CD1c-positive myeloid dendritic cell (primary cell): ENCODE measurements at regions not wholly inside any gene's neighbourhood (a gene's known extent, or its start where the extent isn't known, plus 50 kb on each side); places are given as distances from the start of the nearest gene placed in this dataset.

ENCODE experiments used
- DNase-seq: peaks from one replicate; pipeline ENCODE4 v3.0.0-alpha.2; 2016; ENCODE audit errors: extremely low spot score

- no peak for DNase-seq
Measured at GRCh38 chrX:149274516-149275105, 230.5 kb downstream of the IDS start.

DNA sequence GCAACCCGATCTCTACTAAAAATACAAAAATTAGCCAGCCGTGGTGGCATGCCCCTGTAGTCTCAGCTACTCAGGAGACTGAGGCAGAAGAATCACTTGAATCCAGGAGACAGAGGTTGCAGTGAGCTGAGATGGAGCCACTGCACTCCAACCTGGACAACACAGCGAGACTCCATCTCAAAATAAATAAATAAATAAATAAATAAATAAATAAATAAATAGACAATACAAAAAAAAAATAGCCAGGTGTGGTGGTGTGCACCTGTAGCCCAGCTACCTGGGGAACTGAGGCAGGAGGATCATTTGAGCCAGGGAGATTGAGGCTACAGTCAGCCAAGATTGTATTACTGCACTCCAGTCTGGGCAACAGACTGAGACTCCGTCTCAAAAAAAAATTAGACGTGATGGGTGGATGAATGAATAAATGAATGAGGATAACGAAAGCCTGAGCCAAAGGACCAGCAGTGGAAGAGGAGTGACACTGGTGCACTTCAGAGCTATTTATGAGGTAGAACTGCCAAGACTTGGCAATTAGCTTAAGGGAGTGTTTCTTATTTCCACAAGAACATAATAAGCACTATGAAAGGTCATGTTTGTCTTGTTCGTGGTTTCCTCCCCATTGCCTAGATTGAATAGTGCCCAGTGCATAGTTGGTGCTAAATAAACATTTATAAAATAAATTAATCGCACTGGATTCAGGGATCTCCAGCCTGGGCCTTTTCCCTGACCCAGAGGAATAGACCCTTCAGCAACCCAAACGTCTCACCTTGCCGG is 232.2 kb downstream of the IDS start:
- no peak for DNase-seq

DNA sequence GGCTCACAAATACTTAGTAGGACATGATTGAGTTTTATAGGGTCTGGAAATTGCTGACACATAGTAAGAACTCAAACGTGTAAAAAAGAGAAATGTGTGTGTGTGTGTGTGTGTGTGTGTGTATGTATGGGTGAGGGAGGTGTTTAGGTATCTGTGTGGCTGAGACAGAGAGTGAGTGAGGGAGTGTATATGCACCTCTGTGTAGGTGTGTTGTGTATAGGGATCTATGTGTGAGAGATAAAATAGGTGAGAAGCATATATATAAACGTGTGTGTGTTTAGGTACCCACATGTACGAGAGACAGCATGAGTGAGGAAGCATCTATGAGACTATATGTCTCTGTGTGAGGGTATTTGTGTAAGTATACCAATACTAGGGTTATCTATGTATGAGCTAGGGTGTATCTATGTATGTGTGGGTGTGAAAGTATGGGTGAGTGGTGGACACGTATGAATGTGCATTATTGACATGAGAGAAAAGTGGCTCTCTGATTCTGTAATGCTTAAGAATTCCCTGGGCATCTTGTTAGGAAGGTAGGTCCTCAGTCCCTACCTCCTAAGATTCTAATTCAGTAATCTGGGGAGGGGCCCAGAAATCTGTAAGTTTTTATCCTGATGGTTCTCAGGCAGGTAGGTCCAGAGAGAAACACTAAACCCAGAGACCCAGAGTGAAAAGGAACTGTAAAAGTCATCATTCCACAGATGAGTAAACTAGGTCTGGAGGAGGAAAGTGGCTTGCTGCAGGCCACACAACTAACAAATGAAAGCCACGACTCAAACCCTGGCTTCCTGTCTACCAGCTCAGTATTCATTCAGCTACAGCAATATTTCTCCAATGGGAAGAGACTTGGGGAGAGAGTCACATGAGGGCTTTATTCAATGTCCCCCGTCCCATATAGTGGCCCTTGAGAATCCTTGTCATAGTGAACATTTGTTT is 237.0 kb downstream of the IDS start:
- DNase-seq, result no peak

DNA sequence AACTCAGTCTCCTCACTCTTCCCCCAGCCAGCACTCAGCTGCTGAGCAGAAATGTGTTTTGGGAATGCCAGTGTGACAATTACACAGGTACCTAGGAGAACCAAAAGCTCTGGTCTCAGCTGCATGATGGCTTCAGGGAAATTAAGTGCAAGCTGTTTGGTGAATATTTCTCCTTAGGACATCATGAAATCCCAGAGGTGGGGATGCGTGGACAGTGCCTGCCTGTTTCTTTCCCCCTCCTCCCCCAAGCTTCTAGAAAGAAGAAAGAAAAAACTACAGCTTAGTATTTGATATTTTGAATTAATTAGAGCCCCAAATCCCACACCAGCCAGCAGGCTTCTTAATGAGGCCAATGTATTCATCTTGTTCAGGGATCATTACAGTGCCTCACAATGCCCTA is 243.0 kb downstream of the IDS start:
- DNase-seq, result no peak

DNA sequence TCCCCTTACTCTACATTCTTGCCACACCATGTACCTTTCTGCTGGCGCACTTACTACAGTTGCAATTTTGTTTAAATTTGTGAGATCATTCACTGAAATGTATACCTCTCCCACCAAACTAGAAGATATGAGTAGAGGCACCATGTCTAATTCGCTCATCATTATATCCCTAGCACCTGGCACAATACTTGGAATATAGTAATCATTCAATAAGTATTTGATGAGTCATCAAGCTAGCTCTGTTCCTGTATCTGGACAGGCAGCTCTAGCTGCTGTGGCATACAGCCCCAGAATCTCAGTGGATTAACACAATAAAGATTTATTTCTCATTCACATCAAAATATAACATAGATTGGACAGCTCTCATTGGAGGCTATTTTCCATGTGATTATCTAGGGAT is 245.9 kb downstream of the IDS start:
- no peak for DNase-seq

DNA sequence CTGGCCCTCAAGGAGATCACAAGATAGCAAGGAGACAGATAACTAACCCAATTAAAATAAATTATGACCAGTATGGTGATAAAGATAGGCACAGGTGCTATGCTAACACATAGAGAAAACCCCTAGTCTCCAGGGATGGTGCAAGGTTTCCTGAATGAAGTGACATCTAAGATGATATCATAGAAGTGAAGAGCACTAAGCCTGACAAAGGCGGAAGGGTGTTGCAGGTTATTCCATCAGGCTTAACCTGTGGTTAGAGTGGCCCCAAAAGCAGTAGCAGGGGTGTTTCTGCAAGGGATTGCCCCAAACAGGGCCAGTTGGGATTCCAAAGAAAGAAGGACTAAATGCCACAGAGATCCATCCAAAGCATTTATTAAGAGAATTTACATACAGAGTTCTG is 249.2 kb downstream of the IDS start:
- DNase-seq, result no peak

DNA sequence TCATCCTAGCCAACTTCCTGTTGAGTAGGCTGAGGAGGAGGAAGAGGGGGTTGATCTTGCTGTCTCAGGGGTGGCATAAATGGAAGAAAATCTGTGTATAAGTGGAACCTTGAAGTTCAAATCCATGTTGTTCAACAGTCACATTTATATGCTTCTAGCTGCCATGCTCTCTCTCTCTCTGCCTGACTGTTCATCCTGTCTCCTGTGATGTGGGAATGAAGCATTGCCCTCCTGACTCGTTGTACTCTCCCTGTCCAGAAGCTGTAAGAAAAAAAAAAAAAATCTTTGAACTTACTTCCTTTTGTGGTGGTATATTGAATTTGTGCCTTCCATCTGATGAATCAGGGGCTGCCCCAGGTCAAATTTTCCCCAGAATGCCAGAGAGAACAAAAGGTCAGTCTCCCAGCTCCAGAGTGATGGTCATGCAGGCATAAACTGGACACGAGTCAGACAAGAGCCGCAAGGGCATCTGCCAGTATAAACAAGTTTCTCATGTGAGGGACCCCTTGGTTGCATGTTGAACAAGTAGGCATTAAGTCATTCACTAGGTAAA is 257.0 kb downstream of the IDS start:
- DNase-seq, result no peak

DNA sequence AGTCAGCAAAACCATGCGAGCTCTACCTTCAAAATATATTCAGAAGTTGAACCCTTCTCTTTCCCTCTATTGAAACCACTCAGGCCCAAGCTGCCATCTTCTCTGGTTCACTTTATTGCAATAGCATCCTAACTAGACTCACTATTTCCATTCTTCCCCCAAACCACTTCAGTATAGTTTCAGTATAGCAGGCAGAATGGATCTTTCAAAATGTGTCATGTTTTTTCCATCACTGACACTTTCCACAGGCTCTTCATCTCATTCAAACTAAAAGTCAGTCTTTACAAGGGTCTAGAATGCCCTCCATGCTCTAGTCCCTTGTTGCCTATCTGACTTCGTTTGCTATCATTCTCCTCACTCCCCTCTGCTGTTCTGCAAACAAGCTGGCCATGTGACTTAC is 274.4 kb downstream of the IDS start:
- DNase-seq, result no peak

DNA sequence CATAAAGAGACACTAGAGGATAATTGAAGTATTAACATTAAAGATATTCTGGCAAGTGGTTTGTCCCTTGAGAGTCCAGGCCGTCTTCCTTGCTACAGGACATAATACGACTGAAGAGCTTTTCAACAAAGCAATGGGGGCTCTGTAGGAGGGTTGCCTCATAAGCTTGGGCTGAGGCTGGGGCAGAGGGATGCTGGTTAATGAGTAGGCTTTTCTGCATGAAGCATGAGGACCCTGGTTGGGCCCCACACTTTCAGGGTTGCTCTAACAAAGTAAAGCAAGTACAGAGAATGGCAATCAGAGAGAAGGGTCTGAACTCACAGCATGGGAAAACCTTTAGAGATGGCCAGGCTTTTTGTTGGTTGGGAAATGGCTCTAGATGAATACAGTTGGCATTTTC is 281.3 kb downstream of the IDS start:
- no peak for DNase-seq

GRCh38 chrX:149222040-149222439 is 283.1 kb downstream of the IDS start:
- DNase-seq, result no peak

GRCh38 chrX:149221230-149221629 is 283.9 kb downstream of the IDS start:
- no peak for DNase-seq

DNA sequence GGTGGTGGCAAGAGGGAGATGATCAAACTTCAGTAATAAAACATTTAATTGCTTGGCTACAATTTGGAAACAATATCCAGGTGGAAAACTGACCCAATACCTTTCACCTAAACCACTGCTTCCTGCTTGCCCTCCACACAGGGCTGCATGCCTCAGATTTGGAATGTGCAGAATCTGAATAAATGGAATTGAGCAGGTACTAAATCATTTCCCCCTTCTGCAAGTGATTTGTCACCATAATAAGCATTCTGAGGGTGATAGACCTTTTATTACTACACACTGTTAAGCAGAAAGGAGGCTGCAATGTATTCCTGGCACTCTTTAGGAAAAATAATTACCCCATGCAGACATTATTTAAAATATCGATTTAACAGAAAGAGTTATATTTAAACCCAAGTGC is 291.8 kb downstream of the IDS start:
- DNase-seq, result no peak

DNA sequence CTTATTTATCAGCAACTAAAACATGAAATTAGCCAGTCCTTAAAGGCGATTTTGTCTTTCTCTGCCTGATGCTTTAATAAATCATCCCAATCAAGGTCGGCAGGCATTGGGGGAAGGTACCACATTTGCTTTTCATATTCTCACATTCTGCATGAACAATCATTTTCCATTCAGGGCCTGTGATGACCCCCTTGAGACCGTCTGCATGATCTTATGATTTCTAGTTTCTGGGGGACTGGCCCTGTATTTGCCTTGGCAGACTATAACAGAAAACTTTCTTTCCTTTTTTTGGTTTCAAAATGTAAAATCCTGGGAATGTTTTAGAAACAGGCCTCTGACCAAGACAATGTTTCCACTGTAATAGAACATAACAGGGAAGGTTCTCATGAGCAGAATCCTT is 296.8 kb downstream of the IDS start:
- DNase-seq, result no peak

DNA sequence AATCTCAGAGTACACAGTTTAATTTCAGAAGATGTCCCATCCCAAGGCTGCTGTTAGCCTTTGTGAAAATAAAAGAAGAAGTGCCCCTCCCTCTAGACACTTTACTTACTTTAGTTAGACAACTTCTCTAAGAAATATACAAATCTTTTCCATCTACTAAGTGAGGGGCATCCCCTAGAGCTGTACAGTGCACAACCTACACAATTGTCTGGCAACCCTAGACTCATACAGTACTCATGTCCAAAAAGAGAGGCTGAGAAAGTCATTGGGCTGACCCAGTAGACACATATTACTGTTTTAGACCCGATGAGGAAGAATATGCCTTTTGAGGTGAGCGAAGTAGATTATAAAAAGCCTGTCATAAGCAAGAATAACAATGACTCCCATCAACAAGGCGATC is 297.6 kb downstream of the IDS start:
- no peak for DNase-seq

DNA sequence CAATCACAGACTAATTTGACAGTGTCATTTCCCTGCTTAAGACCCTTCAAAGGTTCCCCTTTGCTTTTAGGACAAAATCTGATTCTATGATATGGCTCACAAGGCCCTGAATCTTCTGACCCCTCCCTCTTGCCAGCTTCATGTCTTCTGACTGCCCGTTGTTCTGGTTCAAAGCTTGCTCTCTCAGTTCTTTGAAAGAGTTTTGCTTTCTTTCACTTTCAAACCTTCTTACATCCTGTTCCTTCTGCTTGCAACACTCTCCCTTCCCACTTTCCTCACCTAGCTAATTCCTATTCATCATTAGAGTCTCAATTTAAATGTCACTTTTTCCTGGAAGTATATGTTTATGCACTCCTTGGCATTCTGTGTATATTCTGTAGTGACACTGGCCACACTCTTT is 299.2 kb downstream of the IDS start:
- no peak for DNase-seq

DNA sequence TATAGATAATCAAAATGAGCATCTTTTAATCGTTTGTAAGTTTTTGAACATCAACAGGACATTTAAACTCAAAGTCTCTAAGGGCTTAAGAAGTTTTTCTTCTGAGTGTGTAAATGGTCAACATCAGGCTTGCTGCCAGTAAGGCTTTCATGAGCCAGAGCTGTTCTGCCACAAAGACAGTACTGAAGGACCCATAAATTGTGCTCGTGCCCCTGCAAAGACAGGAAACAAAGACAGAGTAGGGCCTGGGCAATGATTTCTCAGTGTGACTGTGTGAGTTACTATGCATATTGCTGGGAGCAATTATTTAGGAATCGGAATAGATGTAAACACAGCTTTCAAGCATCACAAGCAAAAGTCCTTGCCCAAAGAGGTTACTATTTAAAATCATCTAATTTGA is 300.0 kb downstream of the IDS start:
- no peak for DNase-seq

GRCh38 chrX:149199734-149200133 is 305.4 kb downstream of the IDS start:
- no peak for DNase-seq

GRCh38 chrX:149198980-149199732 is 305.9 kb downstream of the IDS start:
- no peak for DNase-seq

DNA sequence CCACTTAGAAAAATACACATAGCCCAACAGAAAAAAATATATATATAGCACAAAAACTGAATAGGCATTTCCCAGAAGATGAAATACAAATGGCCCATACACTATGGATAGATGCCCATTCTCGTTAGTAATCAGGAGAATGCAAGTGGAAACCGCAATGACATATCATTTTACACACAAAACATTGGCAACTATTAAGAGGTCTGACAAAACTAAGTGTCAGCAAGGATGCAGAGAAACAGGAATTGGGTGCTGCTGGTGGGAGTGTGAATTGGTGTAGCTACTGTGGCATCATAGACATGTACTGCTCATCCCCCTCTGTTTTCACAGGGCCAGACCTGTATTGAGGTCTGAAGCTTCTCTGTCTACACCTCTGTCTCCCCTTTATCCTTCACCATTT is 320.0 kb downstream of the IDS start:
- DNase-seq, result no peak

- DNase-seq, result no peak
Measured at GRCh38 chrX:149161435-149162088, 343.5 kb downstream of the IDS start.

DNA sequence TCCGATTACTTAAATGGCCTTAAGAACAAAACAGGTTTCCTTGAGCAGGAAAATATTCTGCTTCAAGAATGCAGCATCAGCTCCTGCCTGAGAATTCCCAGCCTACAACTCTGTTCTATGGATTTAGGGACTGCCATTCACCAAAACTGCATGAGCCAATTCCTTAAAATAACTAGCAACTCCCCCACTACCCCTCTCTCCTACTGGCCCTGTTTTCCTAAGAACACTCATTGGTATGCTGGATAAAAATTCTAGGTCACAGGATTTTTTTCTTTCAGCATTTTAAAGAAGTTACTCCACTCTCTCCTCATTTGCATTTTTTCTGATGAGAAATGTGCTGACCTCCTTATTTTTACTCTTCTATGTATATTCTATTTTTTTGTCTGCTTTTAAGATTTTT is 347.1 kb downstream of the IDS start:
- DNase-seq, result no peak
